Vagina (tissue), 2 donors: ENCODE measurements at regions not wholly inside any gene's neighbourhood (a gene's known extent, or its start where the extent isn't known, plus 50 kb on each side); places are given as distances from the start of the nearest gene placed in this dataset.

Source experiments
- DNase-seq, 2 donors: peaks; one replicate each; pipeline ENCODE4 v3.0.0-alpha.2; 2017; ENCODE audit errors: extremely low spot score in 2 of 2
- H3K27ac ChIP-seq: fragments of 200-600 bp; sonication (generic); one replicate; pipeline ENCODE4 v1.5.1; 2019
- H3K27me3 ChIP-seq: fragments of 200-600 bp; sonication (generic); one replicate; pipeline ENCODE4 v1.5.1; 2019
- H3K36me3 ChIP-seq, 2 donors: fragments of 200-600 bp; sonication (generic); one replicate each; pipeline ENCODE4 v1.5.1; 2017 to 2019
- H3K4me1 ChIP-seq: fragments of 200-600 bp; sonication (generic); one replicate; pipeline ENCODE4 v1.5.1; 2019
- H3K4me3 ChIP-seq, 2 donors: fragments of 200-600 bp; sonication (generic); 1 replicate in 1 of 2; 2 replicates in 1 of 2; pipeline ENCODE4 v1.5.1; 2016 to 2019
- H3K9me3 ChIP-seq: fragments of 200-600 bp; sonication (generic); one replicate; pipeline ENCODE4 v1.5.1; 2019
- POLR2A ChIP-seq, 2 donors: fragments of 450-650 bp; IDR thresholded peaks; one replicate each; pipeline ENCODE4 v1.6.1; 2017; ENCODE audit warnings: antibody characterized with exemption in 2 of 2, mild to moderate bottlenecking in 2 of 2, moderate library complexity in 2 of 2
- POLR2AphosphoS5 ChIP-seq, 2 donors: sonication (generic); formaldehyde crosslinking; IDR thresholded peaks; one replicate each; pipeline ENCODE4 v1.9.0; 2017; ENCODE audit warnings: antibody characterized with exemption in 2 of 2, mild to moderate bottlenecking in 2 of 2, low read depth in 1 of 2; ENCODE audit not compliant: insufficient read depth in 1 of 2
- intact Hi-C: fragments of 100-400 bp; cut with DNase I; formaldehyde crosslinking; loops from one replicate; pipeline ENCODE4 v1.15.1; 2023
- TF ChIP-seq, protein P1 (sequence below), 3 experiments: fragments of 450-650 bp in 2 of 3; fragments of 200-600 bp in 1 of 3; sonication (generic) in 1 of 3; IDR thresholded peaks; one replicate each; pipeline ENCODE4 v1.5.1; 2017 to 2019; ENCODE audit warnings: antibody characterized with exemption in 3 of 3, mild to moderate bottlenecking in 2 of 3, moderate library complexity in 2 of 3

DNA sequence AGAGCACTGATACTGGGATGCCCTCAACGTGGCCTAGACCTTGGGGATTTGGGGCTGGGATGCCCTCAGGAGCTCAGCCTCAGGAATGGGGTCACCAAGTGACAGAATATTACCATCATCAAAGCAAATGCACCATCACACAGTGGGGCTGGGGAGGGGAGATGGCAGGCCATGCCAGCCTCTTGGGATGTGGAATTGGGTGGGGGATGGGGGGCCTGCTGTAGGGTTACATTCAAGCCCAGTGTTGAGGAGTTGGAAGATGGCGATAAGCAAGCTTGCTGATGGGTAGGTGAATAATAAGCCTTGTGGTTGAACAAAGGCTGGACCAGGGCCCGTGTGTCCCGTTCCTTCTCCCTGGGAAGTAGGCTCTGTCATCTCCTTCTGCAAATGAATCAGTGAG lies 69.1 kb upstream of the GPR12 start:
- H3K36me3 ChIP-seq = no peaks in the 10 kb centered on the region
- no peaks in the 10 kb centered on the region for H3K4me1 ChIP-seq
- no peak overlapping the region for H3K4me3 ChIP-seq
- no peaks in the 10 kb centered on the region for H3K9me3 ChIP-seq
- intact Hi-C loops = no loop called here
- H3K27me3 ChIP-seq = no peaks in the 10 kb centered on the region
- TF ChIP-seq, protein P1, sequence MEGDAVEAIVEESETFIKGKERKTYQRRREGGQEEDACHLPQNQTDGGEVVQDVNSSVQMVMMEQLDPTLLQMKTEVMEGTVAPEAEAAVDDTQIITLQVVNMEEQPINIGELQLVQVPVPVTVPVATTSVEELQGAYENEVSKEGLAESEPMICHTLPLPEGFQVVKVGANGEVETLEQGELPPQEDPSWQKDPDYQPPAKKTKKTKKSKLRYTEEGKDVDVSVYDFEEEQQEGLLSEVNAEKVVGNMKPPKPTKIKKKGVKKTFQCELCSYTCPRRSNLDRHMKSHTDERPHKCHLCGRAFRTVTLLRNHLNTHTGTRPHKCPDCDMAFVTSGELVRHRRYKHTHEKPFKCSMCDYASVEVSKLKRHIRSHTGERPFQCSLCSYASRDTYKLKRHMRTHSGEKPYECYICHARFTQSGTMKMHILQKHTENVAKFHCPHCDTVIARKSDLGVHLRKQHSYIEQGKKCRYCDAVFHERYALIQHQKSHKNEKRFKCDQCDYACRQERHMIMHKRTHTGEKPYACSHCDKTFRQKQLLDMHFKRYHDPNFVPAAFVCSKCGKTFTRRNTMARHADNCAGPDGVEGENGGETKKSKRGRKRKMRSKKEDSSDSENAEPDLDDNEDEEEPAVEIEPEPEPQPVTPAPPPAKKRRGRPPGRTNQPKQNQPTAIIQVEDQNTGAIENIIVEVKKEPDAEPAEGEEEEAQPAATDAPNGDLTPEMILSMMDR (IDR thresholded peaks at IDR 0.05) = no peak
- TF ChIP-seq POLR2A (IDR thresholded peaks at IDR 0.05) = no peak
- TF ChIP-seq POLR2AphosphoS5 (IDR thresholded peaks at IDR 0.05; ENCODE audit: insufficient read depth in 1 of 2, low read depth in 1 of 2) = no peak
- no peak for DNase-seq
- H3K27ac ChIP-seq = no peak overlapping the region

DNA sequence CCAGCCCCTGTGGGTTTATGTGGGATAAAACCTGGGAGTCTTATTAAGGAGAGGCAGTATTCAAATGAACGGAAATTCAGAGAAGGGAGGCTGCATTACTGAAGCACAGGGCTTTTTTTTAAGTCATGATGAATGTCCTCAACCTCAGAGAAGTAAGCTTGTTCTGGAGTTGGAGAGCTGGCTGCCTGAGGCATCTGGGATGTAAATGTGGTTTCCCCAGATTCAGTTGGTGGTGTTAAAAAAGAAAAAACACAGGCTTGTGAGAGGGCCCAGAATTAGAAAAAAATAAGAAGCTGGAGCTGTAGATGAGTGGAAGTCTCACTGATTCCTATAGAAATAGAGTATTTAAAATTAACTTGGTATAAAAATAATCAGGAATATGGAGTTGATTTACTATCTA lies 64.0 kb upstream of the GPR12 start:
- Histone ChIP-seq H3K36me3 (no peaks in the 10 kb centered on the region), H3K9me3 (no peaks in the 10 kb centered on the region), H3K27me3 (no peaks in the 10 kb centered on the region), H3K4me1 (no peaks in the 10 kb centered on the region), H3K27ac (no peak overlapping the region), H3K4me3 (no peak overlapping the region)
- TF ChIP-seq, protein P1 (IDR thresholded peaks at IDR 0.05) = no peak
- no peak for TF ChIP-seq POLR2A (IDR thresholded peaks at IDR 0.05)
- no peak for TF ChIP-seq POLR2AphosphoS5 (IDR thresholded peaks at IDR 0.05; ENCODE audit: insufficient read depth in 1 of 2, low read depth in 1 of 2)
- intact Hi-C loops = no loop called here
- no peak for DNase-seq

DNA sequence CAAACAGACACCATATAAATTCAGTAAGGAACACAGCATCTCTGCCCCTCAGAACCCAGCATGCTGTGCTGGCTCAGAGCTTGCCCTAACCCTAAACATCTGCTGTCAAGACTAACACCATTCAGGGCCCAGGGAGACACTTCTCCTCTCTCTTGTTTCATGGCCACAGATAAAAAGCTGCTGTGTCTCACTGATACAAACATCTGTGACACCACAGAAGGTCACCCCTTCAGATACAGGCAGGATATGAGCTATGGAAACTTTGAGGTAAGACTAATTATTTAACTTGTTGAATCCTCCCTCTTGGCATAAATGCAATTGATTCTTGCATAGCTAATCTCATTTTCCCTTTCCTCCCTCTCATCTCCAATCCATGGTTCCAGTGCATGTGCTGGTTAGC lies 61.6 kb upstream of the GPR12 start:
- Histone ChIP-seq H3K36me3 (no peaks in the 10 kb centered on the region), H3K27me3 (no peaks in the 10 kb centered on the region), H3K4me3 (no peak overlapping the region), H3K4me1 (no peaks in the 10 kb centered on the region), H3K27ac (no peak overlapping the region), H3K9me3 (no peaks in the 10 kb centered on the region)
- DNase-seq = no peak
- TF ChIP-seq POLR2A (IDR thresholded peaks at IDR 0.05) (no peak), POLR2AphosphoS5 (IDR thresholded peaks at IDR 0.05; ENCODE audit: insufficient read depth in 1 of 2, low read depth in 1 of 2) (no peak)
- TF ChIP-seq, protein P1 (IDR thresholded peaks at IDR 0.05) = no peak
- intact Hi-C loops = no loop called here

DNA sequence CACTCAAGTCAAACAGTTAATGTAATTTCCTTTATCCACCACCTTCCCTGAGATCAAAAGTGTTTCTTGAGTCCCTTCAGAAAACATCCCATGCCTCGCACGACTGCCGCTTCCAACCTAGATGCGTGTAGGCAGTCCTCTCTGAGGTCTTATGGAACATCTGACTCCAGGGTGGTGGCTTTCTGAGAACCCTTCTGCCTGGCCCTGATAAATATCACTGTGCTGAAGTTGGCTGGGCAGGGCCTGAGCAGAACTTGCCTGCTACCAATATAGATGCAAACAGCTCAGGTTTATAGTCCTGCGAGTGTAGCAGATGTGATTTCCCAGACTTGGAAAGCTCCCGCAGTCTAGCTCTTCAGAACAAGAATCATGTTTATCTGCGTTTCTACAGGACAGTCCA lies 61.1 kb upstream of the GPR12 start:
- Histone ChIP-seq H3K27me3 (no peaks in the 10 kb centered on the region), H3K27ac (no peak overlapping the region), H3K36me3 (no peaks in the 10 kb centered on the region), H3K4me1 (no peaks in the 10 kb centered on the region), H3K4me3 (no peak overlapping the region), H3K9me3 (no peaks in the 10 kb centered on the region)
- intact Hi-C loops = no loop called here
- no peak for TF ChIP-seq POLR2AphosphoS5 (IDR thresholded peaks at IDR 0.05; ENCODE audit: insufficient read depth in 1 of 2, low read depth in 1 of 2)
- TF ChIP-seq POLR2A (IDR thresholded peaks at IDR 0.05) = no peak
- DNase-seq = no peak

DNA sequence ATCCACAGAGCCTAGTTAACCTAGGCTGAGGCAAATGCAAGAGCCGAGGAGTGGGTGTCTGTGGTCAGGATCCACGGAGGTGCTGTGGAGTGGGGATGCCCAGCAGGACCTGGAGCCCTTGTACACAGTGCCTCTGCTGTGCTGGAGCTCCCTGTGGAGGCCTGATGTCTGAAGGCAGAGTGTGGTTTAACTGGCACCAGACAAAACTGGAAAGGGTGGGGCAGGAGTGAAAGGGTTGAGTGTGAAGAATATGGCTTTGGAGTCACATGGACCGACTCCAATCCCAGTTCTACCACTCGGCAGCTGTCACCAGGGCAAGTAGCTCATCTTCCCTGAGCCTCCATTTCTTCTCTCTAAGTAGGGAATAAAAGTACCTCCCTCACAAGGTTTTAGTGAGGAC lies 60.3 kb upstream of the GPR12 start:
- DNase-seq = no peak
- Histone ChIP-seq H3K9me3 (no peaks in the 10 kb centered on the region), H3K36me3 (no peaks in the 10 kb centered on the region), H3K27me3 (no peaks in the 10 kb centered on the region), H3K4me1 (no peaks in the 10 kb centered on the region), H3K4me3 (no peak overlapping the region), H3K27ac (no peak overlapping the region)
- intact Hi-C loops = no loop called here
- TF ChIP-seq, protein P1 (IDR thresholded peaks at IDR 0.05) = no peak
- TF ChIP-seq POLR2AphosphoS5 (IDR thresholded peaks at IDR 0.05; ENCODE audit: insufficient read depth in 1 of 2, low read depth in 1 of 2) = no peak
- TF ChIP-seq POLR2A (IDR thresholded peaks at IDR 0.05) = no peak

DNA sequence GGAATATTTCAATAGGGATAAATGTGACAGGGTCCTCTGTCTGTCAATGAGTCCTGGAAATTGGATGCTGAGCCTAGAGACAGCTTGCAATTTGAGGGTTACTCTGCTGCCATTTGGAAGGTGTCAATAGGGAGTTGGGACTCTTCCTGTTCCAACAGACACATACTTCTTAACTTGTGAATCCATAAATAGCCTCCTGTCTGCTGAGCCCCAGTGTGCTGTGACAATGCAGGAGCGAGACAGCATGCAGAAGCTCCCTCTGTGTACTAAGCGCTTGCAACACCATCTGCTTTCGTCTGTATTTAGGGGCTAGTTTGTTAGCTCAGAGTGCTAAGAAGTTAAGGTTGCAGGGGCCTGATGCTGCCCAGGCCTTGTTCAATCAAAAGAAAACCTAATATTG lies 58.5 kb upstream of the GPR12 start:
- Histone ChIP-seq H3K4me1 (no peaks in the 10 kb centered on the region), H3K27ac (no peak overlapping the region), H3K9me3 (no peaks in the 10 kb centered on the region), H3K27me3 (no peaks in the 10 kb centered on the region), H3K36me3 (no peaks in the 10 kb centered on the region), H3K4me3 (no peak overlapping the region)
- intact Hi-C loops = no loop called here
- TF ChIP-seq POLR2AphosphoS5 (IDR thresholded peaks at IDR 0.05; ENCODE audit: insufficient read depth in 1 of 2, low read depth in 1 of 2) (no peak), POLR2A (IDR thresholded peaks at IDR 0.05) (no peak)
- TF ChIP-seq, protein P1 (IDR thresholded peaks at IDR 0.05) = no peak
- no peak for DNase-seq
